ENCODE measurements at regions not wholly inside any gene's neighbourhood (a gene's known extent, or its start where the extent isn't known, plus 50 kb on each side); places are given as distances from the start of the nearest gene placed in this dataset.
"Not testable (repeated sequence)": the region's sequence is repeated elsewhere in the genome, so short reads cannot be mapped to it uniquely, and the experiment has no call there.

DNA sequence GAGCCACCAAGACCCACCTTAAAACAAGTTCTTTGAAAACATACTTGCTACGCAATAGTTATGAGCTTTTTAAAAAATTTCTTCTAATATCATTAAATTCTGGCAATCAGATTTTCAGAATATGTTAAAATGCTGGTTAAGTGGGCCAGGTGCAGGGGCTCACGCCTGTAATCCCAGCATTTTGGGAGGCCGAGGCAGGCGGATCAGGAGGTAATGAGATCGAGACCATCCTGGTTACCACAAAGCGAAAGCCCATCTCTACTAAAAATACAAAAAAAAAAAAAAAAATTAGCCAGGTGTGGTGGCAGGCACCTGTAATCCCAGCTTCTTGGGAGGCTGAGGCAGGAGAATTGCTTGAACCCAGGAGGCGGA lies 4751.6 kb upstream of the OR11H1 start:
- DNase-seq (ENCODE audit: low read depth); in situ Hi-C loops (cut with HindIII; ENCODE audit: low pct_unique_long_range_greater_than_20kb, low sequenced_read_pairs): not testable (repeated sequence)

DNA sequence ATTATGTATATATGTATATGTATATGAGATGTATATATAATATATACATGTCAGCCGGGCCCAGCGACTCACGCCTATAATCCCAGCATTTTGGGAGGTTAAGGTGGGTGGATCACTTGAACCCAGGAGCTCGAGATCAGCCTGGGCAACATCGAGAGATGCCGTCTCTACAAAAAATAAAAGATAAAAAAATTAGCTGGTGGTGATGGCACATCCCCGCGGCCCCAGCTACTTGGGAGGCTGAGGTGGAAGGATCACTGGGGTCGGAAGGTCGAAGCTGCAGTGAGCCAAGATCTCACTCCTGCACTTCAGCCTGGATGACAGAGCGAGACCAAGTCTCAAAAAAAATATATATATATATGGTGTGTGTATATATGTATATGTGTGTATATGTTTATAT lies 4750.3 kb upstream of the OR11H1 start:
- DNase-seq (ENCODE audit: low read depth); in situ Hi-C loops (cut with HindIII; ENCODE audit: low pct_unique_long_range_greater_than_20kb, low sequenced_read_pairs): not testable (repeated sequence)

DNA sequence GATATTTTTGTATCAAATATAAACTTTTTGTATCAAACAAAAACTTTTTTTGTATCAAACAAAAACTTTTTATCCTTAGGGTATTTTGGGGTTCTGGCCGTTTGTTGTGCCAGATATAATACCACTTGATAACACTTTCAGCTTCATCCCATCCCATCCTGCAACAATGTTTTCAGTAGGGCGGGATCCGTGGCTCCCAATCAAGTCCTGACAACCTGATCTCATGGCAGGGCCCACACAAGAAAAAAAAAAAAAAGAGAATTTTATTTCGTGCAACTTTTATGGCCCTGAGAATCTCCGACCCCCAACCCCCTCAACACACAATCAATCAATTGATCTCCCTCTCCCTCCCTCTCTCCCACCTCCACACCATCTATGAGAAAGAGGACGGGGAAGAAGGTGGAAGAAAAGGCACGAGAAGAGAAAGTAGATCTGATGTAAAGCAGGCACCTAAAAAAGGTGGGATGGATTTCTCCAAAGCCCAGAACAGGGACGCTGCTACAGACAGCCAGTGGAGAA lies 4749.6 kb upstream of the OR11H1 start:
- DNase-seq (ENCODE audit: low read depth): no peak
- in situ Hi-C loops (cut with HindIII; ENCODE audit: low pct_unique_long_range_greater_than_20kb, low sequenced_read_pairs): no loop called here

DNA sequence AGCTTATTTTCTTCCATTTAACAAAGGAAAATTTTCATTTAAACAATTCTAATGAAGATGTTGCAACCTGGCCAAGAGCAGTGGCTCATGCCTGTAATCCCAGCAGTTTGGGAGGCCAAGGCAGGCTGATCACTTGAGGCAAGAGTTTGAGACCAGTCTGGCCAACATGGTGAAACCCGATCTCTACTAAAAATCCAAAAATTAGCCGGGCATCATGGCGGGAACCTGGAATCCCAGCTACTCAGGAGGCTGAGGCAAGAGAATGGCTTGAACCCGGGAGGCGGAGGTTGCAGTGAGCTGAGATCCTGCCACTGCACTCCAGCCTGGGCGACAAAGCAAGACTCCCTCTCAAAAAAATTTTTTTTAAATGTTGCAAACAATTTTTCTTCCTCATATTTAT lies 4748.8 kb upstream of the OR11H1 start:
- DNase-seq (ENCODE audit: low read depth); in situ Hi-C loops (cut with HindIII; ENCODE audit: low pct_unique_long_range_greater_than_20kb, low sequenced_read_pairs): not testable (repeated sequence)

DNA sequence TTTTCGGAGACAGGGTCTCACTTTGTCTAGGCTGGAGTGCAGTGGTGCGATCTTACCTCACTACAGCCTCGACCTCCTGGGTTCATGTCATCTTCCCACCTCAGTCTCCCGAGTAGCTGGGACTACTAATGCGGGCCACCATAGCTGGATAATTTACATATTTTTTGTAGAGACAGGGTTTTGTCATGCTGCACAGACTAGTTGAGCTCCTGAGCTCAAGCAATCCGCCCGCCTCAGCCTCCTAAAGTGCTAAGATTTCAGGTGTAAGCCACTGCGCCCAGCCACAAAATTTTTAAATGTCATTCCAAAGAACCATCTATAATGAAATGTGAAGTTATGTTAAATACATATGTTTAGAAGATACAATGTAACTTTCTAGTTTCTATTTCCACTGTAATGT lies 4747.7 kb upstream of the OR11H1 start:
- no peak for DNase-seq (ENCODE audit: low read depth)
- in situ Hi-C loops (cut with HindIII; ENCODE audit: low pct_unique_long_range_greater_than_20kb, low sequenced_read_pairs): no loop called here

DNA sequence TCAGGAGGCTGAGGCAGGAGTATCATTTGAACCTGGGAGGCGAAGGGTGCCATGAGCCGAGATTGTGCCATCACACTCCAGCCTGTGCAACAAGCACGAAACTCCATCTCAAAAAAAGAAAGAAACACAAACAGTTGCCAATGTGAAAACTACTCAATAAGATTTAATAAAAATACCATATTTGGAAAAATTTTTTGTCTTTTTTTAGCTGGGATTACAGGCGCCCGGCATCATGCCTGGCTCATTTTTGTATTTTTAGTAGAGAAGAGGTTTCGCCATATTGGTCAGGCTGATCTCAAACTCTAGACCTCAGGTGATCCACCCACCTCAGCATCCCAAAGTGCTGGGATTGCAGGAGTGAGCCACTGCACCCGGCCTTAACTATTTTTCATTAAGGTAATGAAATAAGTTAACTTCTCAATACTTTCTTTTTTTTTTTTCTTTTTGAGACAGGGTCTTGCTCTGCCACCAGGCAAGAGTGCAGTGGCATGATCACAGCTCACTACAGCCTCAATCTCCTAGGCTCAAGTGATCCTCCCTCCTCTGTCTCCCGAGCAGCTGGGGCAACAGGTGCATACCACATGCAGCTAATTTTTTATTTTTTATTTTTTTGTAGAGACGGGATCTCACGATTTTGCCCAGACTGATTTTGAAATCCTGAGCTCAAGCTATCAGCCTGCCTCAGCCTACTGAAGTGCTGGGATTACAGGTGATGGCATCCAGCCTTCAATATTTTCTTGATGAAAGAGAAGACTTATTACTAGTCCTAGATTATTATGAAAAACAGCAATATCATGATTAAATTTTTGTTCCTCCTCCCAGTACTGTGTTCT lies 4746.2 kb upstream of the OR11H1 start:
- DNase-seq (ENCODE audit: low read depth): no peak
- in situ Hi-C loops (cut with HindIII; ENCODE audit: low pct_unique_long_range_greater_than_20kb, low sequenced_read_pairs): no loop called here
